HCT116 (cell line): ENCODE measurements at regions not wholly inside any gene's neighbourhood (a gene's known extent, or its start where the extent isn't known, plus 50 kb on each side); places are given as distances from the start of the nearest gene placed in this dataset.
A peak's percentile ranks its signal among the peaks of the same experiment; 100 is the strongest.

Source experiments
- ATAC-seq: fragments of 200-7000 bp; cut with Tn5 transposase; 2 replicates; pipeline ENCODE4 v1.9.1; 2020; ENCODE audit warnings: mild to moderate bottlenecking, moderate library complexity
- BruUV-seq: library from RNA; stranded (reverse); fragments of 400-500 nt; replicated peaks from 2 replicates; lab custom pipeline; 2021; lab: Mats Ljungman, UMichigan
- CTCF ChIA-PET: fragments of 300-600 bp; sonication (Branson Sonifier 250); formaldehyde crosslinking; loops from one replicate; lab custom pipeline; 2021; ENCODE audit warnings: antibody characterized with exemption; lab: Charles Lee
- POLR2A ChIA-PET: fragments of 300-600, 350-600 bp; sonication (Branson Sonifier 250); formaldehyde crosslinking; loops from one replicate; lab custom pipeline; 2021; ENCODE audit warnings: antibody characterized with exemption; lab: Charles Lee
- RAD21 ChIA-PET, 2 experiments: fragments of 300-600 bp; sonication (Branson Sonifier 250); formaldehyde crosslinking; loops; one replicate each; lab custom pipeline; 2023; ENCODE audit warnings: low total read pairs in 2 of 2; ENCODE audit not compliant: uncharacterized antibody in 2 of 2, unreplicated experiment in 2 of 2, low non-redundant PET in 1 of 2; lab: Charles Lee
- DNase-seq: peaks from one replicate; pipeline ENCODE4 v3.0.0-alpha.2; 2010; ENCODE audit warnings: low read depth, low spot score
- H2AFZ ChIP-seq: fragments of 200-600 bp; shearing (Covaris generic), sonication (generic); 2 replicates; pipeline ENCODE4 v1.6.1; 2017; ENCODE audit warnings: low read depth, mixed run types, mixed read lengths, antibody characterized with exemption, low read length; ENCODE audit not compliant: poor library complexity, severe bottlenecking
- H3K27ac ChIP-seq: 2 replicates; pipeline ENCODE4 v1.5.1; 2012; ENCODE audit warnings: low read depth, low read length
- H3K27me3 ChIP-seq: fragments of 200-600 bp; sonication (generic); 2 replicates; pipeline ENCODE4 v1.6.1; 2016; ENCODE audit warnings: mixed run types, low read length, mixed read lengths; ENCODE audit not compliant: insufficient read depth
- H3K36me3 ChIP-seq, 2 experiments: fragments of 200-500 bp in 1 of 2; fragments of 200-600 bp in 1 of 2; sonication (Bioruptor generic) in 1 of 2; sonication (generic) in 1 of 2; 2 replicates each; pipeline versions ENCODE4 v1.5.1 to v1.6.1; 2014 to 2016; ENCODE audit warnings: low read length in 2 of 2, inconsistent platforms in 1 of 2, mixed read lengths in 1 of 2, mixed run types in 1 of 2; ENCODE audit not compliant: insufficient read depth in 2 of 2, control insufficient read depth in 1 of 2
- H3K4me1 ChIP-seq, 2 experiments: fragments of 200-600 bp in 1 of 2; sonication (generic) in 1 of 2; 2 replicates each; pipeline versions ENCODE4 v1.5.1 to v1.6.1; 2012 to 2017; ENCODE audit warnings: low read length in 2 of 2, inconsistent platforms in 1 of 2, mild to moderate bottlenecking in 1 of 2, mixed read lengths in 1 of 2, mixed run types in 1 of 2, moderate library complexity in 1 of 2; ENCODE audit not compliant: insufficient read depth in 2 of 2, control insufficient read depth in 1 of 2
- H3K4me2 ChIP-seq: fragments of 200-600 bp; sonication (generic); 2 replicates; pipeline ENCODE4 v1.6.1; 2017; ENCODE audit warnings: mixed run types, low read length, mixed read lengths
- H3K4me3 ChIP-seq, 2 experiments: fragments of 200-600 bp in 1 of 2; sonication (generic) in 1 of 2; replicated peaks in 1 of 2; 2 replicates each; pipeline ENCODE4 v1.5.1; 2011 to 2016; ENCODE audit warnings: low read length in 2 of 2, control low read depth in 1 of 2, low read depth in 1 of 2, mild to moderate bottlenecking in 1 of 2, mixed read lengths in 1 of 2, mixed run types in 1 of 2
- H3K79me2 ChIP-seq: fragments of 200-600 bp; sonication (generic); 2 replicates; pipeline ENCODE4 v1.6.1; 2017; ENCODE audit warnings: mild to moderate bottlenecking, mixed run types, low read length, moderate library complexity, mixed read lengths; ENCODE audit not compliant: insufficient read depth
- H3K9ac ChIP-seq: fragments of 200-600 bp; sonication (generic); 2 replicates; pipeline ENCODE4 v1.6.1; 2016; ENCODE audit warnings: low read length, mixed read lengths
- H3K9me2 ChIP-seq: fragments of 200-600 bp; sonication (generic), shearing (Covaris generic); 2 replicates; pipeline ENCODE4 v1.6.1; 2017; ENCODE audit warnings: mixed run types, mild to moderate bottlenecking, moderate library complexity; ENCODE audit not compliant: insufficient read depth
- H3K9me3 ChIP-seq, 2 experiments: fragments of 200-500 bp in 1 of 2; fragments of 200-600 bp in 1 of 2; sonication (Bioruptor generic) in 1 of 2; sonication (generic) in 1 of 2; 2 replicates each; pipeline ENCODE4 v1.6.1; 2014 to 2017; ENCODE audit warnings: low read length in 2 of 2, mixed read lengths in 2 of 2, inconsistent platforms in 1 of 2, low read depth in 1 of 2, mild to moderate bottlenecking in 1 of 2, mixed run types in 1 of 2, moderate library complexity in 1 of 2; ENCODE audit not compliant: control insufficient read depth in 1 of 2, insufficient read depth in 1 of 2
- H4K20me1 ChIP-seq: fragments of 200-600 bp; sonication (generic), shearing (Covaris generic); 2 replicates; pipeline ENCODE4 v1.6.1; 2017; ENCODE audit warnings: mixed run types, mild to moderate bottlenecking, moderate library complexity; ENCODE audit not compliant: insufficient read depth
- CBX3 ChIP-seq: IDR thresholded peaks from 2 replicates; pipeline ENCODE4 v1.6.1; 2012; ENCODE audit warnings: low read depth
- CEBPB ChIP-seq: IDR thresholded peaks from 2 replicates; pipeline ENCODE4 v1.6.1; 2012; ENCODE audit warnings: low read depth
- EGR1 ChIP-seq: IDR thresholded peaks from 2 replicates; pipeline ENCODE4 v1.6.1; 2012; ENCODE audit warnings: low read depth
- ELF1 ChIP-seq: IDR thresholded peaks from 2 replicates; pipeline ENCODE4 v1.6.1; 2012; ENCODE audit warnings: low read depth, borderline replicate concordance
- EZH2 ChIP-seq: fragments of 200-600 bp; sonication (generic); IDR thresholded peaks from 2 replicates; pipeline ENCODE4 v1.6.1; 2017; ENCODE audit warnings: antibody characterized with exemption, mixed run types
- EZH2phosphoT487 ChIP-seq: fragments of 200-600 bp; IDR thresholded peaks from 2 replicates; pipeline ENCODE4 v1.6.1; 2018; ENCODE audit warnings: antibody characterized with exemption, borderline replicate concordance
- FOSL1 ChIP-seq: IDR thresholded peaks from 2 replicates; pipeline ENCODE4 v1.6.1; 2012; ENCODE audit warnings: low read depth
- POLR2A ChIP-seq: IDR thresholded peaks from 2 replicates; pipeline ENCODE4 v1.7.0; 2011; ENCODE audit warnings: borderline replicate concordance; ENCODE audit not compliant: insufficient read depth, insufficient read length; ENCODE audit errors: extremely low read depth
- POLR2AphosphoS5 ChIP-seq: IDR thresholded peaks from 2 replicates; pipeline ENCODE4 v1.6.1; 2011; ENCODE audit warnings: mild to moderate bottlenecking, low read depth, low read length, moderate library complexity
- SIN3A ChIP-seq: IDR thresholded peaks from 2 replicates; pipeline ENCODE4 v1.6.1; 2012; ENCODE audit warnings: low read depth
- SP1 ChIP-seq: IDR thresholded peaks from 2 replicates; pipeline ENCODE4 v1.6.1; 2012; ENCODE audit warnings: low read depth
- SRF ChIP-seq: IDR thresholded peaks from 2 replicates; pipeline ENCODE4 v1.6.1; 2012; ENCODE audit warnings: low read depth
- YY1 ChIP-seq: IDR thresholded peaks from 2 replicates; pipeline ENCODE4 v1.6.1; 2011; ENCODE audit warnings: low read length, low read depth, moderate library complexity, mild to moderate bottlenecking; ENCODE audit not compliant: insufficient replicate concordance; ENCODE audit errors: extremely low read depth
- ZFX ChIP-seq: fragments of 450-650 bp; IDR thresholded peaks from 2 replicates; pipeline ENCODE4 v1.6.1; 2017
- ZNF274 ChIP-seq: fragments of 200-500 bp; sonication (Bioruptor generic); IDR thresholded peaks from 2 replicates; pipeline ENCODE4 v1.6.1; 2014; ENCODE audit warnings: mild to moderate bottlenecking, low read depth, low read length, inconsistent platforms
- intact Hi-C: fragments of 100-400 bp; cut with micrococcal nuclease; formaldehyde crosslinking; loops from 2 replicates; pipeline ENCODE4 v1.10.0; 2022
- TF ChIP-seq, protein P1 (sequence below): IDR thresholded peaks from 2 replicates; pipeline ENCODE4 v1.6.1; 2011; ENCODE audit warnings: mild to moderate bottlenecking, low read length, moderate library complexity; ENCODE audit not compliant: insufficient replicate concordance; ENCODE audit errors: extremely low read depth
- TF ChIP-seq, protein P2 (sequence below): IDR thresholded peaks from 2 replicates; pipeline ENCODE4 v1.6.1; 2012
- TF ChIP-seq, protein P3 (sequence below), 3 experiments: fragments of 200-600 bp in 1 of 3; sonication (generic) in 1 of 3; IDR thresholded peaks in 2 of 3; conservative IDR thresholded peaks in 1 of 3; 2 replicates each; pipeline ENCODE4 v1.5.1; 2012 to 2017; ENCODE audit warnings: low read depth in 2 of 3, low read length in 2 of 3, antibody characterized with exemption in 1 of 3, borderline replicate concordance in 1 of 3, control low read depth in 1 of 3, mild to moderate bottlenecking in 1 of 3, mixed read lengths in 1 of 3, mixed run types in 1 of 3, moderate library complexity in 1 of 3; ENCODE audit not compliant: insufficient read depth in 1 of 3
- TF ChIP-seq, protein P4 (sequence below): IDR thresholded peaks from 2 replicates; pipeline ENCODE4 v1.6.1; 2012; ENCODE audit warnings: low read depth
- TF ChIP-seq, protein P5 (sequence below): IDR thresholded peaks from 2 replicates; pipeline ENCODE4 v1.6.1; 2012

DNA sequence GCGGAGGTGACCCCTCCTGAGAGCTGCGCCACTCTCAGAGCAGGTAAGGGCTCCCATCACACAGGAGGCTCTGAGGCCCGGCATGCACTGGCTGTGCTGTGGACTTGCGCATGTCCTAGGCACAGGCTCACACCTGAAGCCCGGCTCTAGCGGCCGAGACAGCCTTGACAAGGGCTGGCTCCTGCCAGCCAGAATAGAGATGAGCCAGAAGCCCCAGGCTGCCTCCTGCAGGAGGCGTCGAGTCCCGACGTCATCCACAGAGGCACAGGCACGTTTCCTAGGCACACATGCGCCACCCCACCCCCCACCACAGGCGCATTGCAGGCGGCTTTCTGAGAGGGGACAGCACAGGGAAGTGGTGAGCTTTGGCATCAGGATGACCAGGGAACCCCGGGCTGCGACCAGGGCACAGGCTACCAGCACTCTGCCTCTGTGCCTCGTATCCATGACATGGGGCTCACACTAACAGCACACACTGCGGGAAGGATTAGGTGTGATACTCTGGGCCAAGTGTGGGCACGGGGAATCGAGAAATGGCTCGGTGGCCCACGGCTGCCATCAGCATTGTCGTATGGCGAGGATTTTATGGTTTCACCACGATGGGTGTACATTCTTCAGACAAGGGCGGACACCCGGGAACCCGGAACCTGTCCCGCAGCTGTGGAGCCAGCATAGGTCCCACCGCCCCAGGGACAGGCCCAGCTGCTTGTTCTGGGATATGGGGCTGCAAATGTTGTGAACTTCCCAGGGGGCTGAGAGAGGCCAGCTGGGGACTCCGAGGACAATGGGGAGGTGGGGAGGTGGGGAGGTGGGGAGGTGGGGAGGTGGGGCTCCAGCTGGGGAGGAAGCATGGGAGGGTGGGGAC, 90.7 kb upstream of the ADRA2C start:
- peak; percentile 32 for DNase-seq
- H3K9ac ChIP-seq: no peak overlapping the region
- RAD21 ChIA-PET: no interaction called here
- TF ChIP-seq YY1 (no peak), SRF (no peak), ELF1 (no peak), CBX3 (no peak), SP1 (no peak), POLR2A (no peak), SIN3A (no peak), FOSL1 (no peak), EGR1 (no peak), ZNF274 (no peak), CEBPB (no peak), EZH2 (no peak), EZH2phosphoT487 (no peak), ZFX (no peak), POLR2AphosphoS5 (no peak)
- TF ChIP-seq, protein P1, sequence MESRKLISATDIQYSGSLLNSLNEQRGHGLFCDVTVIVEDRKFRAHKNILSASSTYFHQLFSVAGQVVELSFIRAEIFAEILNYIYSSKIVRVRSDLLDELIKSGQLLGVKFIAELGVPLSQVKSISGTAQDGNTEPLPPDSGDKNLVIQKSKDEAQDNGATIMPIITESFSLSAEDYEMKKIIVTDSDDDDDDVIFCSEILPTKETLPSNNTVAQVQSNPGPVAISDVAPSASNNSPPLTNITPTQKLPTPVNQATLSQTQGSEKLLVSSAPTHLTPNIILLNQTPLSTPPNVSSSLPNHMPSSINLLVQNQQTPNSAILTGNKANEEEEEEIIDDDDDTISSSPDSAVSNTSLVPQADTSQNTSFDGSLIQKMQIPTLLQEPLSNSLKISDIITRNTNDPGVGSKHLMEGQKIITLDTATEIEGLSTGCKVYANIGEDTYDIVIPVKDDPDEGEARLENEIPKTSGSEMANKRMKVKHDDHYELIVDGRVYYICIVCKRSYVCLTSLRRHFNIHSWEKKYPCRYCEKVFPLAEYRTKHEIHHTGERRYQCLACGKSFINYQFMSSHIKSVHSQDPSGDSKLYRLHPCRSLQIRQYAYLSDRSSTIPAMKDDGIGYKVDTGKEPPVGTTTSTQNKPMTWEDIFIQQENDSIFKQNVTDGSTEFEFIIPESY: no peak
- TF ChIP-seq, protein P2, sequence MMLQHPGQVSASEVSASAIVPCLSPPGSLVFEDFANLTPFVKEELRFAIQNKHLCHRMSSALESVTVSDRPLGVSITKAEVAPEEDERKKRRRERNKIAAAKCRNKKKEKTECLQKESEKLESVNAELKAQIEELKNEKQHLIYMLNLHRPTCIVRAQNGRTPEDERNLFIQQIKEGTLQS: no peak
- TF ChIP-seq, protein P3, sequence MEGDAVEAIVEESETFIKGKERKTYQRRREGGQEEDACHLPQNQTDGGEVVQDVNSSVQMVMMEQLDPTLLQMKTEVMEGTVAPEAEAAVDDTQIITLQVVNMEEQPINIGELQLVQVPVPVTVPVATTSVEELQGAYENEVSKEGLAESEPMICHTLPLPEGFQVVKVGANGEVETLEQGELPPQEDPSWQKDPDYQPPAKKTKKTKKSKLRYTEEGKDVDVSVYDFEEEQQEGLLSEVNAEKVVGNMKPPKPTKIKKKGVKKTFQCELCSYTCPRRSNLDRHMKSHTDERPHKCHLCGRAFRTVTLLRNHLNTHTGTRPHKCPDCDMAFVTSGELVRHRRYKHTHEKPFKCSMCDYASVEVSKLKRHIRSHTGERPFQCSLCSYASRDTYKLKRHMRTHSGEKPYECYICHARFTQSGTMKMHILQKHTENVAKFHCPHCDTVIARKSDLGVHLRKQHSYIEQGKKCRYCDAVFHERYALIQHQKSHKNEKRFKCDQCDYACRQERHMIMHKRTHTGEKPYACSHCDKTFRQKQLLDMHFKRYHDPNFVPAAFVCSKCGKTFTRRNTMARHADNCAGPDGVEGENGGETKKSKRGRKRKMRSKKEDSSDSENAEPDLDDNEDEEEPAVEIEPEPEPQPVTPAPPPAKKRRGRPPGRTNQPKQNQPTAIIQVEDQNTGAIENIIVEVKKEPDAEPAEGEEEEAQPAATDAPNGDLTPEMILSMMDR (IDR thresholded peaks at IDR 0.05 in 2 of 3, conservative IDR thresholded peaks at IDR 0.05 in 1 of 3; ENCODE audit: borderline replicate concordance in 1 of 3, insufficient read depth in 1 of 3, low read depth in 2 of 3, low read length in 2 of 3): peak in 2 of 3 experiments; percentile 41 to 44; a peak in 4 of 6 replicates
- TF ChIP-seq, protein P4, sequence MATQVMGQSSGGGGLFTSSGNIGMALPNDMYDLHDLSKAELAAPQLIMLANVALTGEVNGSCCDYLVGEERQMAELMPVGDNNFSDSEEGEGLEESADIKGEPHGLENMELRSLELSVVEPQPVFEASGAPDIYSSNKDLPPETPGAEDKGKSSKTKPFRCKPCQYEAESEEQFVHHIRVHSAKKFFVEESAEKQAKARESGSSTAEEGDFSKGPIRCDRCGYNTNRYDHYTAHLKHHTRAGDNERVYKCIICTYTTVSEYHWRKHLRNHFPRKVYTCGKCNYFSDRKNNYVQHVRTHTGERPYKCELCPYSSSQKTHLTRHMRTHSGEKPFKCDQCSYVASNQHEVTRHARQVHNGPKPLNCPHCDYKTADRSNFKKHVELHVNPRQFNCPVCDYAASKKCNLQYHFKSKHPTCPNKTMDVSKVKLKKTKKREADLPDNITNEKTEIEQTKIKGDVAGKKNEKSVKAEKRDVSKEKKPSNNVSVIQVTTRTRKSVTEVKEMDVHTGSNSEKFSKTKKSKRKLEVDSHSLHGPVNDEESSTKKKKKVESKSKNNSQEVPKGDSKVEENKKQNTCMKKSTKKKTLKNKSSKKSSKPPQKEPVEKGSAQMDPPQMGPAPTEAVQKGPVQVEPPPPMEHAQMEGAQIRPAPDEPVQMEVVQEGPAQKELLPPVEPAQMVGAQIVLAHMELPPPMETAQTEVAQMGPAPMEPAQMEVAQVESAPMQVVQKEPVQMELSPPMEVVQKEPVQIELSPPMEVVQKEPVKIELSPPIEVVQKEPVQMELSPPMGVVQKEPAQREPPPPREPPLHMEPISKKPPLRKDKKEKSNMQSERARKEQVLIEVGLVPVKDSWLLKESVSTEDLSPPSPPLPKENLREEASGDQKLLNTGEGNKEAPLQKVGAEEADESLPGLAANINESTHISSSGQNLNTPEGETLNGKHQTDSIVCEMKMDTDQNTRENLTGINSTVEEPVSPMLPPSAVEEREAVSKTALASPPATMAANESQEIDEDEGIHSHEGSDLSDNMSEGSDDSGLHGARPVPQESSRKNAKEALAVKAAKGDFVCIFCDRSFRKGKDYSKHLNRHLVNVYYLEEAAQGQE: no peak
- TF ChIP-seq, protein P5, sequence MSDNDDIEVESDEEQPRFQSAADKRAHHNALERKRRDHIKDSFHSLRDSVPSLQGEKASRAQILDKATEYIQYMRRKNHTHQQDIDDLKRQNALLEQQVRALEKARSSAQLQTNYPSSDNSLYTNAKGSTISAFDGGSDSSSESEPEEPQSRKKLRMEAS: peak; percentile 70

More for the DNA sequence above, 90.7 kb upstream of the ADRA2C start:
- no peaks in the 10 kb centered on the region for H3K27me3 ChIP-seq
- no peaks in the 10 kb centered on the region for H3K9me2 ChIP-seq
- intact Hi-C loops: no loop called here
- POLR2A ChIA-PET: no interaction called here
- H2AFZ ChIP-seq: no peak overlapping the region
- peak; percentile 91 for ATAC-seq
- H3K9me3 ChIP-seq: no peaks in the 10 kb centered on the region; a peak in 1 of 4 replicates
- H3K4me1 ChIP-seq: peaks cover 20 to 21% of the 10 kb centered on the region in 2 experiments
- no peaks in the 10 kb centered on the region for H4K20me1 ChIP-seq
- no peak overlapping the region for H3K27ac ChIP-seq
- H3K36me3 ChIP-seq: no peaks in the 10 kb centered on the region
- no peaks in the 10 kb centered on the region for H3K79me2 ChIP-seq
- H3K4me3 ChIP-seq: no peak overlapping the region
- CTCF ChIA-PET: no interaction called here
- 0 out of 2 replicates have a peak overlapping the region, but pooled peaks have one; percentile 14 for H3K4me2 ChIP-seq
- BruUV-seq: no TSS peak
